ENCODE measurements at regions not wholly inside any gene's neighbourhood (a gene's known extent, or its start where the extent isn't known, plus 50 kb on each side); places are given as distances from the start of the nearest gene placed in this dataset.
"Not testable (repeated sequence)": the region's sequence is repeated elsewhere in the genome, so short reads cannot be mapped to it uniquely, and the experiment has no call there.

GRCh38 chr9:126070058-126070655, 256.5 kb upstream of the MVB12B start:
- H3K4me3 ChIP-seq (replicated peaks; ENCODE audit: low read depth, low read length): no peak overlapping the region
- TF ChIP-seq, protein P1, sequence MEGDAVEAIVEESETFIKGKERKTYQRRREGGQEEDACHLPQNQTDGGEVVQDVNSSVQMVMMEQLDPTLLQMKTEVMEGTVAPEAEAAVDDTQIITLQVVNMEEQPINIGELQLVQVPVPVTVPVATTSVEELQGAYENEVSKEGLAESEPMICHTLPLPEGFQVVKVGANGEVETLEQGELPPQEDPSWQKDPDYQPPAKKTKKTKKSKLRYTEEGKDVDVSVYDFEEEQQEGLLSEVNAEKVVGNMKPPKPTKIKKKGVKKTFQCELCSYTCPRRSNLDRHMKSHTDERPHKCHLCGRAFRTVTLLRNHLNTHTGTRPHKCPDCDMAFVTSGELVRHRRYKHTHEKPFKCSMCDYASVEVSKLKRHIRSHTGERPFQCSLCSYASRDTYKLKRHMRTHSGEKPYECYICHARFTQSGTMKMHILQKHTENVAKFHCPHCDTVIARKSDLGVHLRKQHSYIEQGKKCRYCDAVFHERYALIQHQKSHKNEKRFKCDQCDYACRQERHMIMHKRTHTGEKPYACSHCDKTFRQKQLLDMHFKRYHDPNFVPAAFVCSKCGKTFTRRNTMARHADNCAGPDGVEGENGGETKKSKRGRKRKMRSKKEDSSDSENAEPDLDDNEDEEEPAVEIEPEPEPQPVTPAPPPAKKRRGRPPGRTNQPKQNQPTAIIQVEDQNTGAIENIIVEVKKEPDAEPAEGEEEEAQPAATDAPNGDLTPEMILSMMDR (IDR thresholded peaks at IDR 0.05; ENCODE audit: low read length, missing control alignments): no peak
- DNase-seq (ENCODE audit: low read depth): no peak

DNA sequence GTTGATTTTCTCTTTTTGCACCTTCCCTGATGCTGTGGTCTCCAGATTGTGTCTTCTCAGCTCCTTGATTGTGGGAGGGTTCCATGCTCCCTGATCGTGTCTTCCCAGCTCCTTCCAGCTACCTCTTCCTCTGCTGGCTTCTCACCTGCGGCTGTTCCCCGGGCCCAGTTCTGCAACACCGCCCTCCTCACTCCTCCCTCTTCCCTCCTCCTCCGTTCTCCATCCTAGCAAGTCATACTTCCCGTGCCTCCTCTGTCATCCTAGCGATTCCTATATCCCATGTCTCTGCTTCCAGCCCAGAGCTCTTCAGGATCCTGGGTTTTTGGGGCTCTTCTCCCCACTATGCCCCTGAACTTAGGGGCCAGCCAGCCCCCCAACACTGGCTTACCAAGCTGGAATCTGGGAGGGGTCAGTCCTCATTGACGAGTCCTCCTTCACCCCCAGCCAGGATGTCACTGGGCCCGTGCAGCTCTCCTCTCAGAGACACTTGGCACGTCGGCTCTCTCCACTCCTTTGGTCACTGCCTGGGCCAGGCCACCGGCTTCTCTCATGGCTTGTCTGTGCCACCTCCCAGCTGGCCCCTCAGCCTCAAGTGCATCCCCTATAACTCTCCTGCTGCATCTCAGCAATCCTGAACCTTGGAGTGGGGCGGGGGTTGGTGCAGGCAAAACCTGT, 255.4 kb upstream of the MVB12B start:
- DNase-seq (ENCODE audit: low read depth): no peak
- TF ChIP-seq, protein P1 (IDR thresholded peaks at IDR 0.05; ENCODE audit: low read length, missing control alignments): no peak
- no peak overlapping the region for H3K4me3 ChIP-seq (replicated peaks; ENCODE audit: low read depth, low read length)

GRCh38 chr9:126077656-126078055, 249.0 kb upstream of the MVB12B start:
- DNase-seq (ENCODE audit: low read depth); H3K4me3 ChIP-seq (replicated peaks; ENCODE audit: low read depth, low read length): not testable (repeated sequence)

DNA sequence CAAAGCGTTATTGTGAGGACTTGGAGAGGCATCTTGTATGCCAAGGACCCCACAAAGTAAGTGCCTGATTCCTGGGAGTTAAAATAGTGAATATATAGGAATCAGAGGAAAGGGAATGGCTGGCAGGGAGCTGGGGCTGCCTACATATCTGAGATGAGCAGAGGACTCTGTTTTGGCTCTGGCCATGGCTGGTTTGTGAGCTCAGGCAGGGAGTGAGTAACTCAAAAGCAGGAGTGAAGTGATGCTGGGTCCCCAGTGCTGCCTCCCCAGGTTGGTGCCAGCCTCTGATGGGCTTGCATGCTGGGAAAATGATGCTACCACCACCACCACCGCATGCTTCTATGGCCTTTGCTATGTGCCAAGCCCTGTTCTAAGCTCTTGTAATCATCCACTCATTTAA, 246.0 kb upstream of the MVB12B start:
- TF ChIP-seq, protein P1 (IDR thresholded peaks at IDR 0.05; ENCODE audit: low read length, missing control alignments): no peak

DNA sequence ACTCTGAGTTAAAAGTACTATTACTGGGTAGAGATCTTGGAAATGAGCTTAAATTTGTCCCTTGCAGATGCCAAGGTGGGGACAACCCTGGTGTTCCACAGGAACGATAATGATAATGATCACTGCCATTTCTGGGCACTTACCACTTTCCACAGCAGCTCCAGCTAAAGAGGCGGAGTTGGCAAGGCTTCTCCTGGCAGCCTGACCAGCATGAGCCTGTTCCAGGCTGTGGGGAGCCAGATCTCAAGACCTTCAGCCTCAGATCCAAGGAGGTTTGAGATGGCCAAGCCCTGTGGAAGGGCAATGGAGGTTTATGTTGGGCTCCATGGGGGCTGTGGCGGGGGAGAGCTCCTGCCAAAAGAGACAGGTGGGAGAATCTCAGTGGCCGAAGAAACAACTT, 244.9 kb upstream of the MVB12B start:
- no peak overlapping the region for H3K4me3 ChIP-seq (replicated peaks; ENCODE audit: low read depth, low read length)
- TF ChIP-seq, protein P1 (IDR thresholded peaks at IDR 0.05; ENCODE audit: low read length, missing control alignments): no peak
- no peak for DNase-seq (ENCODE audit: low read depth)

More for the DNA sequence above, 246.0 kb upstream of the MVB12B start:
- no peak overlapping the region for H3K4me3 ChIP-seq (replicated peaks; ENCODE audit: low read depth, low read length)
- no peak for DNase-seq (ENCODE audit: low read depth)

DNA sequence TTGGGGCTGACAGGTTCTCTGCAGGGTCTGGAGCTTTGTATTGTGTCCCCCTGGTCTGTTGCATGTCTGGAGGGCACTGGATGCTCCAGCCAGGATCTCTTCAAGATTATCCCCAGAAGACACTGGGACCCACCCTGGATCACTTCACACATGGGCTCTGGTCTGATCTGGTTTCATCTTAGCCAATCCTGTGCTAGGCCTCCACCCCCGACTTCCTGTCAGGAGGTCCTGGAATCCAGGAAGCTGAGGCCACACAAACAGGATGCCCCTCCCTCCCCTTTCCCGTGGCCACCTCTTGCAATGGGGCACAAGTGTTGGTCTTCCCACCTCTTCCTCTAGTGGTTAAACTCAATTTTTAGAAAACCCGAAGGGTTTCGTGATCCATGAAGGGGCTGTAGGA, 242.6 kb upstream of the MVB12B start:
- DNase-seq (ENCODE audit: low read depth): no peak
- no peak overlapping the region for H3K4me3 ChIP-seq (replicated peaks; ENCODE audit: low read depth, low read length)
- TF ChIP-seq, protein P1 (IDR thresholded peaks at IDR 0.05; ENCODE audit: low read length, missing control alignments): no peak

DNA sequence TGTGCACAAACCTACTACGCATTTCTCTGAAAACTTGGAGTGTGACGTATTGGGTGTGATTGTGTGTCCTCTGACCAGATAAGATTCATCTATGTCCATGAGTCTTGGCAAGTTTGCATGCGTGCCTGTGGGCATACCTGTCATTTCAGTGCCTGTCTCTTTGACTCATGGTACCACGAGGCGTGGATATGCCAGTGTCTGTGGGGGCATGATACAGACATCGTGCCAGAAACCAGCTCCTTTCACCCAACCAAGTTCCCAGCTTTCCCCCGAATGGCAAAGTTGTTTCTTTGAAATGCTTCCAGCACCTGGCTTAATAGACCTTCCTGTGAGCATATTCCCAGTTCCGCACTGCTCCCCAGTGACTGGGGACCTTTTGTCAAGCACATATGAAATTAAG, 241.9 kb upstream of the MVB12B start:
- TF ChIP-seq, protein P1 (IDR thresholded peaks at IDR 0.05; ENCODE audit: low read length, missing control alignments): no peak
- H3K4me3 ChIP-seq (replicated peaks; ENCODE audit: low read depth, low read length): no peak overlapping the region
- no peak for DNase-seq (ENCODE audit: low read depth)
